ENCODE measurements at regions not wholly inside any gene's neighbourhood (a gene's known extent, or its start where the extent isn't known, plus 50 kb on each side); places are given as distances from the start of the nearest gene placed in this dataset.

DNA sequence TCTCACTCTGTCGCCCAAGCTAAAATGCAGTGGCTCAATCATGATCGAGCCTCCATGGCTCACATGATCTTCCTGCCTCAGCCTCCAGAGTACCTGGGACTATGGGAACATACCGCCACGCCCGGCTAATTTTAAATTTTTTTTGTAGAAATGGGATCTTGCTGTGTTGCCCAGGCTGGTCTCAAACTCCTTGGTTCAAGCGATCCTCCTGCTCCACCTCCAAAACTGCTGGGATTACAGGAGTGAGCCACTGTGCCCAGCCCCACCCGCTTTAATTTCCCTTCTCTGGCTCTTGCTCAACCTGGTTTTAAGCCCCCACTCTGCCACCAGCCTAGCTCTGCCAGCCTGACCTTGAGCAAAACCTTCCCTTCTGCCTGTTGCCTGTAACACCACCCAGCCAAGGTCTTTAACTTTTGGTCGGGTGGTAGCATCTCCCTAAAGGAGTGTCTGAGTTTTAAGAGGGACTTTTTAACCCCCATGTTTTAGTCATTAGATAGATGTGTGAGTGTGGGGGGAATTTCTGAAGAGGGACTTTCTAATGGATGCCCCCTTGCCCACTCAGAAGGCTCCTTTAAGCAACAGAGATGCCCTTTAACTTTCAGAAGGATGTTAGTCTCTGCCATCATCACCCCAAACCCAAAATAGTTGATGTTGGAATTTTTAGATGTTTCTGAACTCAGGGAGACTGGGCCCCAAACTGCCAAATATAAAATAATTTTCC, 71.8 kb upstream of the FOXP4 start:
- DNase-seq = no peak

DNA sequence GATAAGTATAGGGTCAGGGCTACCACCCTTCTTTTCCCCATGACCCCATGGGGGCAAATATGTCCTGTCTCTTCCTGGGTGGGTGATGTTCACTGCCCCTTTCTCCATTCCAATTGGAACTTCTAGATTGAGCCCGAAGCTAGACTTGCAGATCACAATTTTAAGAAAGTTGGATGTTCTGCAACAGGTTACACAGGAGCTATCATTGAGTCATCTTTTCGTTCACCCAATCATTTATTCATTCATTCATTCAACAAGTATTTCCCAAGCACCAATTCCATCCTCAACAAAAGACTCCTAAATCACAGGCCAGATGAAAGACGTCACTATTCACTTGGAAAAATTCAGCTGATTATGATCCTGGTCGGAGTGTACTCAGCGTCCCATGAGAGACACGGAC, 71.0 kb upstream of the FOXP4 start:
- no peak for DNase-seq

DNA sequence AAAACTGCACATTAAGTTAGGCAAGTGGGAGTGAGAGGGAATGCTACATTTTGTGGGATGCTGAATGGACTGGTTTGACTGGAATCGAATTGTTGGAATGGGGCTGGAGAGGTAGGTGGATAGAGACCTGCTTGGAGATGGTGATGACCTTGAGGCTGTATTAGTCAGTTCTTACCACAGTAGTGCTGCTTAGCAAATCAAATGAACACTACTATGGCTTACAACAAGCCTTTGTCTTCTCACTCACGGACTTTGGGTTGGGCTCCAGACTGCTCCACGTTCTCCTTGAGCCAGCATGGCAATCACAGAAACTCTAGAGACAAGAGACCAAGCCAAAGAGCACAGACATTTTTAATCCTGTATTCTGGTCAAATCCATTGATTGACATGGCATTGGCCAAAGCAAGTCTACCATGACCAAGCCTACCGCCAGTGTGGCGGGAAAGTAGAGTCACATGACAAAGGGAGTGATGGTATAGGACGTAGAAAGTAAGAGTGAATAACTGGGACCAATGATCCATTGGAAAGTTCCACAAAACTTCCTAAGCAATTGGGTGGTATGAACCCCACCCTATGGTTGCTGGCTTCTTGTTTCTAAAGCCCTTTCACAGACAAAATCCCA, 70.3 kb upstream of the FOXP4 start:
- no peak for DNase-seq

DNA sequence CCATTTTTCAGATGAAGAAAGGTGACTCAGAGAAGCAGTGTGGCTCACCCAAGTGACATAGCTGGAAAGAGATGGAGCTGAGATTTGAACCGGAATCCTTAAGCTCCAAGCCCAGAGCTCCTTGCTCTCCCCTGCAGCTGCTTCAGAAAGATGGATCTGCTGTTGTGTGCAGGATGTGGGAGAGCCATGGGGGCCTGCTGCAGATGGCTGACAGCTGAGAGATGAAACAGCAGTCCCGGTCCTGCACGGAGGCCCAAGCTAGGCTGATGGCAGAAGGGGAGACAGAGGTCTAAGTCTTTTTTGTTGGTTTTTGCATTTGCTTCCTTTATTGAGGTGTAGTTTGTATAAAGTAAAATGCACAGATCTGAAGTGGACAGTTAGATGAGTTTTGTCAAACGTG, 69.8 kb upstream of the FOXP4 start:
- no peak for DNase-seq

DNA sequence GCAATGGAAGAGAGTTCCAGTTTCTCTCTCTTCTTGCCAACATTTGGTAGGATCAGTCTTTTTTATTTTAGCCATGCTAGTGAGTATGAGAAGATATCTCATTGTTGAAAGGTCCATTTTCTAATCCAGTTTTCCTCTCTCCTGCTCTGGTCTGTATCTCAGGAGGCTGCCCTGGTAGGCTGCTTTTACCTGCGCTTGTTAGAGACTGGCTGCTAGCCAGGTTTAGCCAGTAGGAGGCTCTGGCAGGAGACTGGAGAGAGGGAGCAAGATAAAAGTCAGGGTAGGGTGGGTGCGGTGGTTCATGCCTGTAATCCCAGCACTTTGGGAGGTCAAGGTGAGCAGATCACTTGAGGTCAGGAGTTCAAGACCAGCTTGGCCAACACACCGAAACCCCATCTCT, 68.6 kb upstream of the FOXP4 start:
- DNase-seq = no peak

DNA sequence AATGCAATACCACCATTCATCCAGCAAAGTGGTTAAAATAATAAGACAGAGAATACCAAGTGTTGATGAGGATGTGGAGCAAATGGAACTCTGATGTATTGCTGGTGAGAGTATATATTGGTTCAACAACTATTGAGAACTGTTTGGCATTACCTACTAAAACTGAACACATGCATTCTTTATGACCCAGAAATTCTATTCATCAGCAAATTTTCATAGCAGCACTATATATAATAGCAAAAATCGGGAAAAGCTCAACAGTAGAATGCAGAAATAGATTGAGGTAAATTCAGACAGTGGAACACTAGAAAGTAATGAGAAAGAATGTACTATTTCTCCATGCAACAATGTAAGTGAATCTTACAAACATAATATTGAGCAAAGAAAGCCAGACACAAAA, 62.2 kb upstream of the FOXP4 start:
- no peak for DNase-seq

DNA sequence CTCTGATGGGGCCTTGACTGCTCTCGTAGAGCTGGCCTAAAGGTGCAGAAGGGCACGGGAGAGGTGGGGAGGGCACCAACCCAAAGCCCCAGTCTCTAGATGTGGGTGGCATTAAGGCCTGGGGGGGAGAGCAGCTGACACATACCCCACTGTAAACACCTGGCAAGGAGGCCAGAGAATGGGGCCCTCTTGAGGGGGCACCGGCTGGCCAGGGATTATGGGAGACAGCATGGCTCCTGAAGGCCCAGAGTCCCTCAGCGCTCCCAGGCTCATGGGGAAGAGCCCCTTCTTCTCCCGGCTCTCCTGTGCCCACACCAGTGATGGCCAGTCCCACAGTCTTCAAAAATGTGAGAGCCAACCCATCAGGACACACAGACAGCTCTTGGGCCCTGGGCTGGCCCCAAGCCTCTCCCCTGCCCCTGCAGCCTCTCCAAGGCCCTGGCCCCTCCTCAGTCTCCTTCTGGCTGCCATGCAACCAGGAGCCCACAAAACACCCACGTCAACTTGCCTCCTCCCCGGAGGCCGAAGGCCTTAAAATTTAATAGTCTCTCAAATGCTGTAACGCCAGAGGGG, 58.2 kb upstream of the FOXP4 start:
- DNase-seq = no peak

DNA sequence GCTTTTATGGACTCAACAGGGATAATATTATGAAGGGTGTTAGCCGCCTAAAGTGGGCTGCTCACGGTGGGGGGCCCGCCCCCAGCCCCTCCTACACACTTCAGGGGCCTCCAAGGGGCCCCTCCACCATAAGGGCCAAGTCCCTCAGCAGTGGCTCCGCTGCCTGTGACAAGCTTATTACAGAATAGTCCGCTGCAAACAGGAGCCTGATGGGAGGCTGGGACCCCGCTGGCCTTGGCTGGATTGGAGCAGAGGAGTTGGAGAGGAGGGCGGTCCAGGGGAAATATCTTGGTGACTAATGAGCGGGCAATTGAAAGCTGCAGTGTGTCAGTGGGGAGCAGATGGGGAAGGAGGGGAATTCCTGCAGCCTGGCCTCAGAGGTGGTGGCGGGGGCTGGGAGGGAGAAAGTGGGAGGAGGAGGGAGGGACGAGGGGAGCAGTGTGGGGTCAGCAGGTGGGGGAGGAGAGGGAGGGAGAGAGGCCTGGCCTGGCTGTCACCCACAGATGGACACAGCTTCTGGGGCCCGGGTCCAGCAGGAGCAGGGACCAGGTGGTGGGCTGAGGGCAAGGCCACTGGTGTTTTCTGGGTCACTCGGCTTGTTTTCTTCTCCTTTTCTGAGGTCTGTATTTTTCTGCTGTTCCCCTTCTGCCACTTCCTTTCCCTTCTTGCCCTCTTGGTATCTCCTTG, 57.6 kb upstream of the FOXP4 start:
- DNase-seq = no peak

DNA sequence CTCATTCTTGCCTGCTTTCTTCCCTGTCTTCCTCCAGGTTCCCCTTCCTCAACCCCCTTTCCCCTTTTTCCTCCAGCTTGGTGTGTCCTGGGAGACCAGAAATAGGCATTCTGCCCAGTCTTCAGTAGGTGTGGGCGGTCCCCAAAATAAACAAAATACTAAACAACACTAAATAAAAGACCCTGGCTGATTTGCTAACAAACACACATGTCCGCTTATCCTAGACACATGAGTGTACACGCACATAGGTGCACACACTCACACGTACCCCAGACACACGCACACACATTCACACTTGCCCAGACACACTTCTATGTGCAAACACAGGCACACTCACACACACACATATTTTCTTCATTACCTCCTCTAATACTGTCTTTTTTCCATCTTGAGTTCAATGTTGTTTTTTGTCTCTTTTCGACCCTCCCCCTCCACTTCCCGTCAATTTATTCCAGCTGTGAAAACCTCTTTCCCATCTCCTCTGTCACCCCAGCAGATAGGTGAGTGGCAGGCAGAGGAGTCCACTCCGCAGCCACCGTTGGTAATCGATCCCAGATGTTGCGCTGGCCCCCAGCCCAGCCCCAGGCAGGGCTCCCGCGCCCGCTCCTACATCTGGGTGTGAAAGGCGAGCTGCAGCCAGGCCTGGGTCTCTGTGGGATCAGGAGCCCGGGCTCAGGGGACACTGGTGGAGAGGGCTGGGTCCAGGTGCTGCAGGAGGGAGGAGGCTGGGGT, 56.9 kb upstream of the FOXP4 start:
- DNase-seq = no peak

DNA sequence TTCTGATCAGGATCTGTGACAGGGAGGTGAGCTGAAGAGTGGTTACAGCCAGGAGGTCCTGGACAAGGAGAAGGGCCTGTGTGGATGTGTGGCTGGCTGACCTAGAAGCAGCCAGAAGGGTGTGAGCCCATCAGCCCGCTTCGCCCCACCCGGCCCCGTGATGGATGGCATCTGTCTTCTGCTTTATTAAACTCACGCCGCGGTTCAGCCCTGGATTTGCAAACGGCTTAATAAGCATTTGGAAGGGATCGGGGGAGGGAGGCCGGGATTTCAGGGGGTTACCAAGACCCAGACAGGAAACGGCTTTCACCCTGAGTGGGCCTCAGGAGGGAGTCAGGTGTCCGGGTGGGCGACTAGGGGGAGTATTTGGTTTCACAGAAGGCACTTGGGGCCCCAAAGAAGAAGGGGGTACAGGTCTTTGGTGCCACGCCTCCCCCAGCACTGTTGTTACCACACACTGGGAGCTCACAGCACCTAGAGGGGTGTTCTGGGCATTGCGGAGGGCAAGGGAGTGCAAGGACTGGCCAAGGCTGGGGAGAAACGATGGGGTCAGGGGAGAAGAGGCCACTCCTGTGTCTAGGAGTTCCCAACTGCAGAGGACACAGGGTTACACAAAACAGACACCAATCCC, 53.8 kb upstream of the FOXP4 start:
- DNase-seq = no peak

DNA sequence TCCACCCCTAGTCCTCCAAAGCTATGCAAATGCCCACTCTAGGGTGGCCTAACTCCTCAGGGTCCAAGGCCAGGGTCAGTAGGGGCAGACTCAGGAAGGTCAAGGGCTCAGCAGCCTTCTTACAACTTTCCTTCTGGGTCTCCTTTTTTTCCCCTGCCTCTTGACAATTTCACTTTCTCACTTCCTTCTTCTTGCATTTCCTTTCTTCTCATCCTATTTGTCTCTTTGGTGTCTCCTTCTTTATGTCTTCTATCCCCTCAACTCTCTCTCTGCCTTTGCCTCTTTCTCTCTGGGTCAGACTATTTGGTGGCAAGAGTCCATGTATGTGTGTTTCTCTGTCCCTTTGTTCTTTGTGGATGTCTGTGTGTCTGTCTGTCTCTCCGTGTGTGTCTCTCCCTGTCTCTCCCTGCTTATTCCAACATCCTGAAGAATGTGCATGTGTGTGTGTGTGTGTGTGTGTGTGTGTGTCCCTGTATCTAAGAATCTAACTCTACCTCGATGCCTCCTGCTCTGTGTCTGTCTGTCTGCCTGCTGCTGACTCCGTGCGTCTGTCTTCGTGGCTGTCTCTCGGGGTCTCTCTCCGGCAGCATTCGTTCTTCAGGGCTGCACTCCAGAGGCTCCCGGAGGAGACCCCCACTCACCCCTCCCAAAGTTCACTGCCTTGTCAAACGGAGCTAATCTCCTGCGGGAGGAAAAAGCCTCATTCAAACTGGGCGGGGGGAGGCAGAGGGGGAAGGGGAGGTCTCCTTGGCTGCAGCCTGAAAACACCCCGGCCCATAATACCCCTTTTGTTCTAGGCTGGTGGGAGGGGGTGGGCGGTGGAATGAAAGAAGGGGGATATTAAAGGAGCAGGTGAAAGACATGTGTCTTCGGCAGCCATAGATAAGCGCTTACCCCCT, 51.7 kb upstream of the FOXP4 start:
- DNase-seq = no peak
